Liver (tissue), 8 donors: ENCODE measurements at regions not wholly inside any gene's neighbourhood (a gene's known extent, or its start where the extent isn't known, plus 50 kb on each side); places are given as distances from the start of the nearest gene placed in this dataset.

Experiments used
- DNase-seq: peaks from one replicate; pipeline ENCODE4 v3.0.0-alpha.2; 2017; ENCODE audit warnings: low spot score
- H3K27ac ChIP-seq, 2 donors: one replicate each; pipeline ENCODE4 v1.7.0; 2013; ENCODE audit warnings: inconsistent platforms in 2 of 2, low read length in 2 of 2, control low read depth in 1 of 2, low read depth in 1 of 2, mild to moderate bottlenecking in 1 of 2
- H3K27me3 ChIP-seq, 4 donors: one replicate each; pipeline versions ENCODE4 v1.6.1 to v1.7.0; 2013; ENCODE audit warnings: low read length in 3 of 4, inconsistent platforms in 1 of 4, mild to moderate bottlenecking in 1 of 4, moderate library complexity in 1 of 4; ENCODE audit not compliant: control insufficient read depth in 4 of 4, insufficient read depth in 4 of 4
- H3K36me3 ChIP-seq, 4 donors: one replicate each; pipeline versions ENCODE4 v1.6.1 to v1.7.0; 2013; ENCODE audit warnings: low read length in 3 of 4, mild to moderate bottlenecking in 3 of 4, low read depth in 1 of 4, moderate library complexity in 1 of 4; ENCODE audit not compliant: control insufficient read depth in 4 of 4, insufficient read depth in 3 of 4
- H3K4me1 ChIP-seq, 4 donors: one replicate each; pipeline versions ENCODE4 v1.6.1 to v1.7.0; 2013; ENCODE audit warnings: low read length in 3 of 4, mild to moderate bottlenecking in 3 of 4, moderate library complexity in 1 of 4; ENCODE audit not compliant: control insufficient read depth in 4 of 4, insufficient read depth in 4 of 4
- H3K4me3 ChIP-seq, 3 donors: one replicate each; pipeline versions ENCODE4 v1.6.1 to v1.7.0; 2013; ENCODE audit warnings: low read length in 3 of 3, control low read depth in 1 of 3, low read depth in 1 of 3, mild to moderate bottlenecking in 1 of 3
- H3K9ac ChIP-seq, 2 donors: one replicate each; pipeline ENCODE4 v1.7.0; 2013; ENCODE audit warnings: low read length in 2 of 2, mild to moderate bottlenecking in 2 of 2, moderate library complexity in 2 of 2, control low read depth in 1 of 2, low read depth in 1 of 2
- H3K9me3 ChIP-seq, 4 donors: one replicate each; pipeline versions ENCODE4 v1.6.1 to v1.7.0; 2013; ENCODE audit warnings: low read length in 3 of 4; ENCODE audit not compliant: control insufficient read depth in 4 of 4
- EGR1 ChIP-seq, 2 donors: IDR thresholded peaks; 2 replicates each; pipeline ENCODE4 v1.6.1; 2016 to 2018; ENCODE audit warnings: antibody characterized with exemption in 2 of 2, low read depth in 2 of 2
- FOXA1 ChIP-seq: IDR thresholded peaks from 2 replicates; pipeline ENCODE4 v1.6.1; 2016; ENCODE audit warnings: antibody characterized with exemption
- FOXA2 ChIP-seq: IDR thresholded peaks from 2 replicates; pipeline ENCODE4 v1.6.1; 2016; ENCODE audit warnings: antibody characterized with exemption
- GABPA ChIP-seq, 2 donors: IDR thresholded peaks in 1 of 2; conservative IDR thresholded peaks in 1 of 2; 2 replicates each; pipeline ENCODE4 v1.6.1; 2016; ENCODE audit warnings: antibody characterized with exemption in 2 of 2, mild to moderate bottlenecking in 1 of 2, moderate library complexity in 1 of 2
- HNF4A ChIP-seq, 2 donors: conservative IDR thresholded peaks; 2 replicates each; pipeline ENCODE4 v1.6.1; 2016; ENCODE audit warnings: antibody characterized with exemption in 2 of 2, mild to moderate bottlenecking in 2 of 2
- HNF4G ChIP-seq: IDR thresholded peaks from 2 replicates; pipeline ENCODE4 v1.6.1; 2016; ENCODE audit warnings: antibody characterized with exemption
- JUND ChIP-seq, 2 donors: IDR thresholded peaks; 2 replicates each; pipeline ENCODE4 v1.6.1; 2016; ENCODE audit warnings: antibody characterized with exemption in 2 of 2
- RAD21 ChIP-seq, 2 donors: IDR thresholded peaks; 2 replicates each; pipeline ENCODE4 v1.6.1; 2016; ENCODE audit warnings: antibody characterized with exemption in 2 of 2, mild to moderate bottlenecking in 2 of 2
- RXRA ChIP-seq, 2 donors: IDR thresholded peaks; 2 replicates each; pipeline ENCODE4 v1.6.1; 2017 to 2018; ENCODE audit warnings: antibody characterized with exemption in 2 of 2, mild to moderate bottlenecking in 1 of 2
- SP1 ChIP-seq: IDR thresholded peaks from 2 replicates; pipeline ENCODE4 v1.6.1; 2018; ENCODE audit warnings: antibody characterized with exemption, mild to moderate bottlenecking
- TAF1 ChIP-seq: conservative IDR thresholded peaks from 2 replicates; pipeline ENCODE4 v1.6.1; 2016; ENCODE audit warnings: antibody characterized with exemption, mild to moderate bottlenecking
- YY1 ChIP-seq: IDR thresholded peaks from 2 replicates; pipeline ENCODE4 v1.6.1; 2016; ENCODE audit warnings: antibody characterized with exemption, mild to moderate bottlenecking
- WGBS: extraction: QIAGEN DNeasy Blood & Tissue Kit; methylation state at CpG from one replicate; pipeline ENCODE4 v1.1.7; 2013; 5-methylcytosine and 5-hydroxymethylcytosine counted together
- TF ChIP-seq, protein P1 (sequence below): IDR thresholded peaks from 2 replicates; pipeline ENCODE4 v1.6.1; 2016; ENCODE audit warnings: antibody characterized with exemption, mild to moderate bottlenecking
- TF ChIP-seq, protein P2 (sequence below): IDR thresholded peaks from 2 replicates; pipeline ENCODE4 v1.6.1; 2016; ENCODE audit warnings: antibody characterized with exemption
- TF ChIP-seq, protein P3 (sequence below): IDR thresholded peaks from 2 replicates; pipeline ENCODE4 v1.6.1; 2016; ENCODE audit warnings: antibody characterized with exemption
- TF ChIP-seq, protein P4 (sequence below): fragments of 150-350 bp; IDR thresholded peaks from 2 replicates; pipeline ENCODE4 v1.5.1; 2017; ENCODE audit warnings: improper control_type of control experiment, low read depth, low read length; ENCODE audit not compliant: missing input control
- donor health status: healthy.
- donor health status: healthy.
- donor health status: healthy.
- donor health status: healthy.
- donor health status: healthy.

GRCh38 chr10:84846658-84847316, 518.4 kb downstream of the CCSER2 start:
- Histone ChIP-seq H3K4me3 (no peak overlapping the region), H3K27me3 (no peaks in the 10 kb centered on the region), H3K4me1 (peaks cover 0 to 19% (median 16%) of the 10 kb centered on the region in 4 donors), H3K9me3 (no peaks in the 10 kb centered on the region), H3K36me3 (no peaks in the 10 kb centered on the region), H3K9ac (no peak overlapping the region), H3K27ac (no peak overlapping the region)
- TF ChIP-seq FOXA1 (no peak), HNF4A (conservative IDR thresholded peaks at IDR 0.05) (no peak), EGR1 (IDR thresholded peaks at IDR 0.05; ENCODE audit: low read depth in 2 of 2) (no peak), JUND (IDR thresholded peaks at IDR 0.05) (no peak), FOXA2 (no peak), YY1 (no peak), SP1 (no peak), RAD21 (IDR thresholded peaks at IDR 0.05) (no peak), HNF4G (no peak)
- TF ChIP-seq, protein P1, sequence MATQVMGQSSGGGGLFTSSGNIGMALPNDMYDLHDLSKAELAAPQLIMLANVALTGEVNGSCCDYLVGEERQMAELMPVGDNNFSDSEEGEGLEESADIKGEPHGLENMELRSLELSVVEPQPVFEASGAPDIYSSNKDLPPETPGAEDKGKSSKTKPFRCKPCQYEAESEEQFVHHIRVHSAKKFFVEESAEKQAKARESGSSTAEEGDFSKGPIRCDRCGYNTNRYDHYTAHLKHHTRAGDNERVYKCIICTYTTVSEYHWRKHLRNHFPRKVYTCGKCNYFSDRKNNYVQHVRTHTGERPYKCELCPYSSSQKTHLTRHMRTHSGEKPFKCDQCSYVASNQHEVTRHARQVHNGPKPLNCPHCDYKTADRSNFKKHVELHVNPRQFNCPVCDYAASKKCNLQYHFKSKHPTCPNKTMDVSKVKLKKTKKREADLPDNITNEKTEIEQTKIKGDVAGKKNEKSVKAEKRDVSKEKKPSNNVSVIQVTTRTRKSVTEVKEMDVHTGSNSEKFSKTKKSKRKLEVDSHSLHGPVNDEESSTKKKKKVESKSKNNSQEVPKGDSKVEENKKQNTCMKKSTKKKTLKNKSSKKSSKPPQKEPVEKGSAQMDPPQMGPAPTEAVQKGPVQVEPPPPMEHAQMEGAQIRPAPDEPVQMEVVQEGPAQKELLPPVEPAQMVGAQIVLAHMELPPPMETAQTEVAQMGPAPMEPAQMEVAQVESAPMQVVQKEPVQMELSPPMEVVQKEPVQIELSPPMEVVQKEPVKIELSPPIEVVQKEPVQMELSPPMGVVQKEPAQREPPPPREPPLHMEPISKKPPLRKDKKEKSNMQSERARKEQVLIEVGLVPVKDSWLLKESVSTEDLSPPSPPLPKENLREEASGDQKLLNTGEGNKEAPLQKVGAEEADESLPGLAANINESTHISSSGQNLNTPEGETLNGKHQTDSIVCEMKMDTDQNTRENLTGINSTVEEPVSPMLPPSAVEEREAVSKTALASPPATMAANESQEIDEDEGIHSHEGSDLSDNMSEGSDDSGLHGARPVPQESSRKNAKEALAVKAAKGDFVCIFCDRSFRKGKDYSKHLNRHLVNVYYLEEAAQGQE: no peak
- TF ChIP-seq, protein P2, sequence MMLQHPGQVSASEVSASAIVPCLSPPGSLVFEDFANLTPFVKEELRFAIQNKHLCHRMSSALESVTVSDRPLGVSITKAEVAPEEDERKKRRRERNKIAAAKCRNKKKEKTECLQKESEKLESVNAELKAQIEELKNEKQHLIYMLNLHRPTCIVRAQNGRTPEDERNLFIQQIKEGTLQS: no peak
- TF ChIP-seq, protein P3, sequence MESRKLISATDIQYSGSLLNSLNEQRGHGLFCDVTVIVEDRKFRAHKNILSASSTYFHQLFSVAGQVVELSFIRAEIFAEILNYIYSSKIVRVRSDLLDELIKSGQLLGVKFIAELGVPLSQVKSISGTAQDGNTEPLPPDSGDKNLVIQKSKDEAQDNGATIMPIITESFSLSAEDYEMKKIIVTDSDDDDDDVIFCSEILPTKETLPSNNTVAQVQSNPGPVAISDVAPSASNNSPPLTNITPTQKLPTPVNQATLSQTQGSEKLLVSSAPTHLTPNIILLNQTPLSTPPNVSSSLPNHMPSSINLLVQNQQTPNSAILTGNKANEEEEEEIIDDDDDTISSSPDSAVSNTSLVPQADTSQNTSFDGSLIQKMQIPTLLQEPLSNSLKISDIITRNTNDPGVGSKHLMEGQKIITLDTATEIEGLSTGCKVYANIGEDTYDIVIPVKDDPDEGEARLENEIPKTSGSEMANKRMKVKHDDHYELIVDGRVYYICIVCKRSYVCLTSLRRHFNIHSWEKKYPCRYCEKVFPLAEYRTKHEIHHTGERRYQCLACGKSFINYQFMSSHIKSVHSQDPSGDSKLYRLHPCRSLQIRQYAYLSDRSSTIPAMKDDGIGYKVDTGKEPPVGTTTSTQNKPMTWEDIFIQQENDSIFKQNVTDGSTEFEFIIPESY: no peak
- TF ChIP-seq, protein P4, sequence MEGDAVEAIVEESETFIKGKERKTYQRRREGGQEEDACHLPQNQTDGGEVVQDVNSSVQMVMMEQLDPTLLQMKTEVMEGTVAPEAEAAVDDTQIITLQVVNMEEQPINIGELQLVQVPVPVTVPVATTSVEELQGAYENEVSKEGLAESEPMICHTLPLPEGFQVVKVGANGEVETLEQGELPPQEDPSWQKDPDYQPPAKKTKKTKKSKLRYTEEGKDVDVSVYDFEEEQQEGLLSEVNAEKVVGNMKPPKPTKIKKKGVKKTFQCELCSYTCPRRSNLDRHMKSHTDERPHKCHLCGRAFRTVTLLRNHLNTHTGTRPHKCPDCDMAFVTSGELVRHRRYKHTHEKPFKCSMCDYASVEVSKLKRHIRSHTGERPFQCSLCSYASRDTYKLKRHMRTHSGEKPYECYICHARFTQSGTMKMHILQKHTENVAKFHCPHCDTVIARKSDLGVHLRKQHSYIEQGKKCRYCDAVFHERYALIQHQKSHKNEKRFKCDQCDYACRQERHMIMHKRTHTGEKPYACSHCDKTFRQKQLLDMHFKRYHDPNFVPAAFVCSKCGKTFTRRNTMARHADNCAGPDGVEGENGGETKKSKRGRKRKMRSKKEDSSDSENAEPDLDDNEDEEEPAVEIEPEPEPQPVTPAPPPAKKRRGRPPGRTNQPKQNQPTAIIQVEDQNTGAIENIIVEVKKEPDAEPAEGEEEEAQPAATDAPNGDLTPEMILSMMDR: no peak
- 91% methylated on average over 4 of the region's 4 CpGs for whole genome bisulfite sequencing
- no peak for DNase-seq

GRCh38 chr10:84848967-84849366, 520.6 kb downstream of the CCSER2 start:
- DNase-seq: no peak
- Histone ChIP-seq H3K36me3 (no peaks in the 10 kb centered on the region), H3K4me1 (peaks cover 0 to 9% (median 7%) of the 10 kb centered on the region in 4 donors), H3K27me3 (no peaks in the 10 kb centered on the region), H3K4me3 (no peak overlapping the region), H3K9me3 (no peaks in the 10 kb centered on the region), H3K27ac (no peak overlapping the region), H3K9ac (no peak overlapping the region)
- WGBS: 63% methylated on average over 2 of the region's 2 CpGs
- TF ChIP-seq HNF4A (conservative IDR thresholded peaks at IDR 0.05) (no peak), TAF1 (no peak), RXRA (IDR thresholded peaks at IDR 0.05) (no peak), GABPA (IDR thresholded peaks at IDR 0.05 in 1 of 2, conservative IDR thresholded peaks at IDR 0.05 in 1 of 2) (no peak), FOXA1 (no peak), RAD21 (IDR thresholded peaks at IDR 0.05) (no peak), FOXA2 (no peak), YY1 (no peak)
- TF ChIP-seq, protein P3: no peak
- TF ChIP-seq, protein P1: no peak
